Adrenal gland (tissue), 5 donors: ENCODE measurements at regions not wholly inside any gene's neighbourhood (a gene's known extent, or its start where the extent isn't known, plus 50 kb on each side); places are given as distances from the start of the nearest gene placed in this dataset.

ENCODE experiments used
- POLR2A ChIP-seq, 2 donors: fragments of 450-650 bp; IDR thresholded peaks; one replicate each; pipeline ENCODE4 v1.6.1; 2017; ENCODE audit warnings: antibody characterized with exemption in 2 of 2, mild to moderate bottlenecking in 2 of 2, moderate library complexity in 1 of 2
- TF ChIP-seq, protein P1 (sequence below), 6 experiments: fragments of 450-650 bp in 4 of 6; fragments of 200-600 bp in 2 of 6; sonication (generic) in 1 of 6; IDR thresholded peaks; 1 replicate in 5 of 6; 2 replicates in 1 of 6; pipeline versions ENCODE4 v1.5.1 to v1.8.0; 2016 to 2021; ENCODE audit warnings: antibody characterized with exemption in 6 of 6, mild to moderate bottlenecking in 2 of 6, moderate library complexity in 1 of 6
- donor health status: DM: no; HTN: no; CAD: no.

DNA sequence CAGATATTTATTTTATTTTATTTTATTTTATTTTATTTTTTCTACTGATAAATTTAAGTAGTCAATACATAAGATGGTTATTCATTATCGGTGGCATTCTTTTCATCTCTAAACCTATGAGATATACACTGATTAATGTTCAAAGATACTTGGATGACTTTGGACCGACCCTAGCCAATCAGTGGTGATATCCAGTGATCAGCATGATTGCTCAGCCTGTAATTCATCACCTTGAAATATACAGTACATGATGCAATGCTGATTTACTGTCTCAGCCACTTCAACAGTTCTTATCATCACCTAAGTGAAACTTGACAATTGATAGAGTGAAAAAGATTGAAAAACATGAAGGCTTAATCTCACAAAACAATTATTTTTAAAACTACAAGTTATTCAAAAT lies 1651.0 kb downstream of the REEP3 start:
- TF ChIP-seq, protein P1, sequence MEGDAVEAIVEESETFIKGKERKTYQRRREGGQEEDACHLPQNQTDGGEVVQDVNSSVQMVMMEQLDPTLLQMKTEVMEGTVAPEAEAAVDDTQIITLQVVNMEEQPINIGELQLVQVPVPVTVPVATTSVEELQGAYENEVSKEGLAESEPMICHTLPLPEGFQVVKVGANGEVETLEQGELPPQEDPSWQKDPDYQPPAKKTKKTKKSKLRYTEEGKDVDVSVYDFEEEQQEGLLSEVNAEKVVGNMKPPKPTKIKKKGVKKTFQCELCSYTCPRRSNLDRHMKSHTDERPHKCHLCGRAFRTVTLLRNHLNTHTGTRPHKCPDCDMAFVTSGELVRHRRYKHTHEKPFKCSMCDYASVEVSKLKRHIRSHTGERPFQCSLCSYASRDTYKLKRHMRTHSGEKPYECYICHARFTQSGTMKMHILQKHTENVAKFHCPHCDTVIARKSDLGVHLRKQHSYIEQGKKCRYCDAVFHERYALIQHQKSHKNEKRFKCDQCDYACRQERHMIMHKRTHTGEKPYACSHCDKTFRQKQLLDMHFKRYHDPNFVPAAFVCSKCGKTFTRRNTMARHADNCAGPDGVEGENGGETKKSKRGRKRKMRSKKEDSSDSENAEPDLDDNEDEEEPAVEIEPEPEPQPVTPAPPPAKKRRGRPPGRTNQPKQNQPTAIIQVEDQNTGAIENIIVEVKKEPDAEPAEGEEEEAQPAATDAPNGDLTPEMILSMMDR (IDR thresholded peaks at IDR 0.05) = no peak
- no peak for TF ChIP-seq POLR2A (IDR thresholded peaks at IDR 0.05)
